ENCODE measurements at regions not wholly inside any gene's neighbourhood (a gene's known extent, or its start where the extent isn't known, plus 50 kb on each side); places are given as distances from the start of the nearest gene placed in this dataset.

DNA sequence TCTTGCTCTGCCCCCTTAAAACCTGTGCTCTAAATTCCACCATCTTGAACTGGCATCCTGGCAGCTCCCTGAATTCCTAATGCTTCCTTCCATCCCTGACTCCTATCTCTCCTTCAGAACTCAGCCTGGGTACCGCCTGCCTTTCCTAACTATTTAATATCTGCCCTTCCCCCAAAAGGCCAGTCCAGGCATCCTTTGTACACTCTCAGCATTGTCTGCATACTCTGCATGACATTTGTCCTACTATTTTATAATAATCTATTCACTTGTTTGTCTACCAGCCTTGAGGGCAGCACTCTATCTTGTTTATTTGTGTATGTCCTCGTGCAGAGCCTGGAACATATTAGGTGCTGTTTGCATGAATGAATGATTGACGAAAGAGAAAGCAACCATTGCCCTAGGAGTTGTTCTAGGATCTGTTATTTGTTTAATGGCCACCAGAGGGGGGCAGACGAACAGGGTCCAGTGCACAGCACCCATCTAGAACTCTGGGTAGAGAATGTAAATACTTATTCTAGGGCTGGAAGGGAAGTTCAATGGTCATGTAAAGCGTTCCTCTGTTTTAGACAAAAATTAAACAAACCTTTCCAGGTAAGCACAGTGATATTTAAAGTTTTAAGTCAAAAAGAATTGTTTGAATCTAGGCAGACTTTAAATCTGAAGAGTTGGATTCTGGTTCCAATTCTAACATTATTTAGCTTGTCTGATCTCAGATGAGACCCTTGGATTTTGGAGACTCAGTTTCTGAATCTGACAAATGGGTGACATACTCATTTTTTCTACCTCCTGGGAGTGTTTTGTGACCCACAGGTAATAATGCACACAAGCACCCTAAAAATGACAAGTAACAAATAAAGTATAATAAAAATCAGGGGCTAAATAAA, 125.8 kb upstream of the GALNT15 start:
- Histone ChIP-seq H4K20me1 (ENCODE audit: insufficient read depth) (no peaks in the 10 kb centered on the region), H3F3A (ENCODE audit: insufficient read depth, low read length, poor library complexity, severe bottlenecking) (no peaks in the 10 kb centered on the region), H2AFZ (ENCODE audit: low read depth, low read length) (no peak overlapping the region), H3K27ac (ENCODE audit: low read length) (no peak overlapping the region), H3K9me3 (ENCODE audit: low read length) (no peaks in the 10 kb centered on the region), H3K4me3 (ENCODE audit: low read length) (no peak overlapping the region), H3K79me2 (replicated peaks; ENCODE audit: insufficient read depth, low read length) (no peaks in the 10 kb centered on the region), H3K9ac (ENCODE audit: low read length) (no peak overlapping the region), H3K27me3 (ENCODE audit: insufficient read depth, low read depth, low read length) (no peaks in the 10 kb centered on the region), H3K36me3 (ENCODE audit: insufficient read depth, low read length) (no peaks in the 10 kb centered on the region), H3K4me2 (ENCODE audit: low read length) (no peak overlapping the region), H3K9me2 (ENCODE audit: insufficient read depth, low read length) (no peaks in the 10 kb centered on the region)
- TF ChIP-seq SMC3 (conservative IDR thresholded peaks at IDR 0.05; ENCODE audit: poor library complexity) = peak; percentile 27
- TF ChIP-seq, protein P1, sequence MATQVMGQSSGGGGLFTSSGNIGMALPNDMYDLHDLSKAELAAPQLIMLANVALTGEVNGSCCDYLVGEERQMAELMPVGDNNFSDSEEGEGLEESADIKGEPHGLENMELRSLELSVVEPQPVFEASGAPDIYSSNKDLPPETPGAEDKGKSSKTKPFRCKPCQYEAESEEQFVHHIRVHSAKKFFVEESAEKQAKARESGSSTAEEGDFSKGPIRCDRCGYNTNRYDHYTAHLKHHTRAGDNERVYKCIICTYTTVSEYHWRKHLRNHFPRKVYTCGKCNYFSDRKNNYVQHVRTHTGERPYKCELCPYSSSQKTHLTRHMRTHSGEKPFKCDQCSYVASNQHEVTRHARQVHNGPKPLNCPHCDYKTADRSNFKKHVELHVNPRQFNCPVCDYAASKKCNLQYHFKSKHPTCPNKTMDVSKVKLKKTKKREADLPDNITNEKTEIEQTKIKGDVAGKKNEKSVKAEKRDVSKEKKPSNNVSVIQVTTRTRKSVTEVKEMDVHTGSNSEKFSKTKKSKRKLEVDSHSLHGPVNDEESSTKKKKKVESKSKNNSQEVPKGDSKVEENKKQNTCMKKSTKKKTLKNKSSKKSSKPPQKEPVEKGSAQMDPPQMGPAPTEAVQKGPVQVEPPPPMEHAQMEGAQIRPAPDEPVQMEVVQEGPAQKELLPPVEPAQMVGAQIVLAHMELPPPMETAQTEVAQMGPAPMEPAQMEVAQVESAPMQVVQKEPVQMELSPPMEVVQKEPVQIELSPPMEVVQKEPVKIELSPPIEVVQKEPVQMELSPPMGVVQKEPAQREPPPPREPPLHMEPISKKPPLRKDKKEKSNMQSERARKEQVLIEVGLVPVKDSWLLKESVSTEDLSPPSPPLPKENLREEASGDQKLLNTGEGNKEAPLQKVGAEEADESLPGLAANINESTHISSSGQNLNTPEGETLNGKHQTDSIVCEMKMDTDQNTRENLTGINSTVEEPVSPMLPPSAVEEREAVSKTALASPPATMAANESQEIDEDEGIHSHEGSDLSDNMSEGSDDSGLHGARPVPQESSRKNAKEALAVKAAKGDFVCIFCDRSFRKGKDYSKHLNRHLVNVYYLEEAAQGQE (IDR thresholded peaks at IDR 0.05; ENCODE audit: borderline replicate concordance) = no peak
- no peak for TF ChIP-seq POLR2AphosphoS5 (IDR thresholded peaks at IDR 0.05)
- no peak for TF ChIP-seq RAD21 (conservative IDR thresholded peaks at IDR 0.05)
- TF ChIP-seq, protein P2, sequence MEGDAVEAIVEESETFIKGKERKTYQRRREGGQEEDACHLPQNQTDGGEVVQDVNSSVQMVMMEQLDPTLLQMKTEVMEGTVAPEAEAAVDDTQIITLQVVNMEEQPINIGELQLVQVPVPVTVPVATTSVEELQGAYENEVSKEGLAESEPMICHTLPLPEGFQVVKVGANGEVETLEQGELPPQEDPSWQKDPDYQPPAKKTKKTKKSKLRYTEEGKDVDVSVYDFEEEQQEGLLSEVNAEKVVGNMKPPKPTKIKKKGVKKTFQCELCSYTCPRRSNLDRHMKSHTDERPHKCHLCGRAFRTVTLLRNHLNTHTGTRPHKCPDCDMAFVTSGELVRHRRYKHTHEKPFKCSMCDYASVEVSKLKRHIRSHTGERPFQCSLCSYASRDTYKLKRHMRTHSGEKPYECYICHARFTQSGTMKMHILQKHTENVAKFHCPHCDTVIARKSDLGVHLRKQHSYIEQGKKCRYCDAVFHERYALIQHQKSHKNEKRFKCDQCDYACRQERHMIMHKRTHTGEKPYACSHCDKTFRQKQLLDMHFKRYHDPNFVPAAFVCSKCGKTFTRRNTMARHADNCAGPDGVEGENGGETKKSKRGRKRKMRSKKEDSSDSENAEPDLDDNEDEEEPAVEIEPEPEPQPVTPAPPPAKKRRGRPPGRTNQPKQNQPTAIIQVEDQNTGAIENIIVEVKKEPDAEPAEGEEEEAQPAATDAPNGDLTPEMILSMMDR (IDR thresholded peaks at IDR 0.05; ENCODE audit: poor library complexity, severe bottlenecking) = peak; percentile 40
- no peak for TF ChIP-seq EP300 (conservative IDR thresholded peaks at IDR 0.05; ENCODE audit: poor library complexity, severe bottlenecking)
- TF ChIP-seq MXI1 (conservative IDR thresholded peaks at IDR 0.05; ENCODE audit: poor library complexity, severe bottlenecking) = no peak

DNA sequence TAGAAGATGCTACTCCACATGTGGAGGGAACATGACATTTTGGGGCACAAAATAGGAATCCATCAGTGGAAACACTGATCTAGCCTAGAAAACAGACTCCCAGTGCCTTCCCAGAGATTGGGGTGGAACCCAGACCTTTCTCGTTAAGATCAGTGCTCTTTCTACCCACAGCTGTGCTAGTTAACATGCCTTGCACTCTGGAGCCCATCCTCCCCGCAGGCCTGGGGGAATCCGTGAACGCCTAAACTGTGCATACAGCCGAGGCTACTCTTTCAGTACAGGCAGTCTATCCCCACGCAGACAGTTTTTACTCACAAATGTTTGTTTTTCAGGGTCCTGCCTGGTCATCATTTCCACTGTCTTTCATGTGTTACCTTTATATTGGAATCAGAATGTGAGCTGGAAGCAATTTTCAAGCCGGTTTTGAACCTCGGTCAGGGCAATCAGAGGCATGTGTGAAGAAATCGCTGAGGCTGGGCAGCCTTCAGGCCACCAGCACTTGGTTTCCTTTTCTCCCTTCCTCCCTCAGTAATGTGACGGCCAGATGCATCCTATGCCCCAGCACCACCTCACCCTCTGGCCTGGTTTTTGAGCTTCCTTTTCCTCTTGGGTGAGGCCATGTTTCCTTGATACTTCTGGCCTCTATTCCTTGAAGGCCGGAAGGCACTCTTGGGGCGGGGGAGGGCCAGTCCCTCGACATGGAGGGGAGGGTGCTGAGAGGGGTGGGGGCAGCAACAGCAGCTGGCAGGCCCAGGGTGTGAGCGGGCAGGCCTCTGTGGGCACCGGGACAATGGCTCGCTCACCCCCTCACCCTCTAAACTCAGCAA, 123.6 kb upstream of the GALNT15 start:
- H3K4me3 ChIP-seq (ENCODE audit: low read length) = no peak overlapping the region
- H3K9me3 ChIP-seq (ENCODE audit: low read length) = no peaks in the 10 kb centered on the region
- no peaks in the 10 kb centered on the region for H4K20me1 ChIP-seq (ENCODE audit: insufficient read depth)
- no peak overlapping the region for H3K9ac ChIP-seq (ENCODE audit: low read length)
- H3K27ac ChIP-seq (ENCODE audit: low read length) = no peak overlapping the region
- no peaks in the 10 kb centered on the region for H3K36me3 ChIP-seq (ENCODE audit: insufficient read depth, low read length)
- no peaks in the 10 kb centered on the region for H3F3A ChIP-seq (ENCODE audit: insufficient read depth, low read length, poor library complexity, severe bottlenecking)
- H3K27me3 ChIP-seq (ENCODE audit: insufficient read depth, low read depth, low read length) = no peaks in the 10 kb centered on the region
- no peak for TF ChIP-seq EP300 (conservative IDR thresholded peaks at IDR 0.05; ENCODE audit: poor library complexity, severe bottlenecking)
- TF ChIP-seq TAF1 (IDR thresholded peaks at IDR 0.05; ENCODE audit: low read depth) = no peak
- TF ChIP-seq RAD21 (conservative IDR thresholded peaks at IDR 0.05) = no peak
- TF ChIP-seq, protein P1 (IDR thresholded peaks at IDR 0.05; ENCODE audit: borderline replicate concordance) = no peak
- TF ChIP-seq, protein P2 (IDR thresholded peaks at IDR 0.05; ENCODE audit: poor library complexity, severe bottlenecking) = no peak
- TF ChIP-seq MXI1 (conservative IDR thresholded peaks at IDR 0.05; ENCODE audit: poor library complexity, severe bottlenecking) = no peak
- no peak for TF ChIP-seq SMC3 (conservative IDR thresholded peaks at IDR 0.05; ENCODE audit: poor library complexity)
- no peak for TF ChIP-seq POLR2AphosphoS5 (IDR thresholded peaks at IDR 0.05)
- no peak for TF ChIP-seq EZH2 (IDR thresholded peaks at IDR 0.05; ENCODE audit: borderline replicate concordance, insufficient read depth, low read length, poor library complexity, severe bottlenecking)
- no peak overlapping the region for H2AFZ ChIP-seq (ENCODE audit: low read depth, low read length)
- H3K9me2 ChIP-seq (ENCODE audit: insufficient read depth, low read length) = no peaks in the 10 kb centered on the region
- H3K79me2 ChIP-seq (replicated peaks; ENCODE audit: insufficient read depth, low read length) = no peaks in the 10 kb centered on the region
- no peak overlapping the region for H3K4me2 ChIP-seq (ENCODE audit: low read length)
